GM12878 (cell line): ENCODE measurements at regions not wholly inside any gene's neighbourhood (a gene's known extent, or its start where the extent isn't known, plus 50 kb on each side); places are given as distances from the start of the nearest gene placed in this dataset.

ENCODE experiments used
- ATAC-seq: fragments of 200-7000 bp; cut with Tn5 transposase; 3 replicates; pipeline ENCODE4 v1.9.1; 2020; ENCODE audit warnings: mild to moderate bottlenecking, moderate library complexity
- BruUV-seq: library from RNA; stranded (reverse); fragments of 400-500 nt; replicated peaks from 2 replicates; lab custom pipeline; 2021; lab: Mats Ljungman, UMichigan
- CTCF ChIA-PET: fragments of 300-600 bp; sonication (Branson Sonifier 250); formaldehyde crosslinking; extraction: SDS; loops from one replicate; lab custom pipeline; 2021; ENCODE audit warnings: inconsistent platforms; lab: Yijun Ruan, JAX
- POLR2A ChIA-PET: fragments of 350-600 bp; formaldehyde crosslinking; extraction: SDS; loops from one replicate; lab custom pipeline; 2021; ENCODE audit warnings: inconsistent platforms; lab: Charles Lee
- RAD21 ChIA-PET: fragments of 300-600 bp; sonication (Branson Sonifier 250); formaldehyde crosslinking; loops from one replicate; lab custom pipeline; 2023; ENCODE audit warnings: antibody characterized with exemption; ENCODE audit not compliant: unreplicated experiment; lab: Charles Lee
- SMC1A ChIA-PET: fragments of 300-600 bp; sonication (Branson Sonifier 250); formaldehyde crosslinking; loops from one replicate; lab custom pipeline; 2023; ENCODE audit not compliant: unreplicated experiment, uncharacterized antibody; lab: Charles Lee
- DNase-seq: peaks from one replicate; pipeline ENCODE4 v3.0.0-alpha.2; 2011; ENCODE audit warnings: low read depth, low spot score
- FAIRE-seq: peaks from 3 replicates; lab custom pipeline; 2011; peaks lifted over from hg19 to GRCh38; lab: Jason Lieb, UNC
- H2AFZ ChIP-seq: 2 replicates; pipeline ENCODE4 v1.6.0; 2011; ENCODE audit warnings: low read depth, low read length, control low read depth; ENCODE audit not compliant: control insufficient read depth
- H3K27ac ChIP-seq: 2 replicates; pipeline ENCODE4 v1.5.1; 2011; ENCODE audit warnings: control low read depth; ENCODE audit not compliant: control insufficient read depth, insufficient read depth
- H3K27me3 ChIP-seq, 2 experiments: replicated peaks in 1 of 2; 2 replicates each; pipeline versions ENCODE4 v1.6.0 to v1.6.1; 2011; ENCODE audit warnings: low read length in 1 of 2; ENCODE audit not compliant: control insufficient read depth in 2 of 2, insufficient read depth in 2 of 2
- H3K36me3 ChIP-seq, 2 experiments: 2 replicates each; pipeline ENCODE4 v1.5.1; 2011; ENCODE audit warnings: low read length in 1 of 2; ENCODE audit not compliant: control insufficient read depth in 2 of 2, insufficient read depth in 2 of 2
- H3K4me1 ChIP-seq: 2 replicates; pipeline ENCODE4 v1.6.1; 2011; ENCODE audit warnings: mild to moderate bottlenecking, low read length, moderate library complexity, mixed read lengths; ENCODE audit not compliant: control insufficient read depth, insufficient read depth
- H3K4me2 ChIP-seq: 2 replicates; pipeline ENCODE4 v1.6.0; 2011; ENCODE audit warnings: control low read depth; ENCODE audit not compliant: control insufficient read depth, insufficient read depth
- H3K4me3 ChIP-seq: fragments of 200-600 bp; sonication (generic); 2 replicates; pipeline ENCODE4 v1.5.1; 2016
- H3K79me2 ChIP-seq: 2 replicates; pipeline ENCODE4 v1.6.0; 2011; ENCODE audit warnings: low read length; ENCODE audit not compliant: control insufficient read depth, insufficient read depth
- H3K9ac ChIP-seq: 2 replicates; pipeline ENCODE4 v1.8.0; 2011; ENCODE audit warnings: low read length, control low read depth, mixed read lengths; ENCODE audit not compliant: control insufficient read depth, insufficient read depth
- H3K9me3 ChIP-seq: replicated peaks from 3 replicates; pipeline ENCODE4 v1.5.1; 2011; ENCODE audit warnings: mild to moderate bottlenecking, low read length; ENCODE audit not compliant: control insufficient read depth, insufficient read depth
- H4K20me1 ChIP-seq: 2 replicates; pipeline ENCODE4 v1.6.0; 2011; ENCODE audit not compliant: control insufficient read depth, insufficient read depth
- BCL11A ChIP-seq: IDR thresholded peaks from 2 replicates; pipeline ENCODE4 v1.6.1; 2011; ENCODE audit warnings: low read depth, low read length
- BCLAF1 ChIP-seq: fragments of 450-650 bp; IDR thresholded peaks from 2 replicates; pipeline ENCODE4 v1.6.1; 2017; ENCODE audit warnings: antibody characterized with exemption, mild to moderate bottlenecking, moderate library complexity
- CBX3 ChIP-seq: fragments of 200-600 bp; sonication (generic); IDR thresholded peaks from 2 replicates; pipeline ENCODE4 v1.6.1; 2016; ENCODE audit warnings: low read depth, borderline replicate concordance
- EP300 ChIP-seq, 2 experiments: fragments of 150-350 bp in 1 of 2; IDR thresholded peaks; 2 replicates each; pipeline ENCODE4 v1.6.1; 2011 to 2012; ENCODE audit warnings: low read depth in 2 of 2, low read length in 2 of 2, borderline replicate concordance in 1 of 2, improper control_type of control experiment in 1 of 2, inconsistent platforms in 1 of 2; ENCODE audit not compliant: control insufficient read depth in 1 of 2
- HDGF ChIP-seq: fragments of 450-650 bp; IDR thresholded peaks from 2 replicates; pipeline ENCODE4 v1.6.1; 2016; ENCODE audit warnings: antibody characterized with exemption
- MEF2B ChIP-seq: fragments of 450-650 bp; IDR thresholded peaks from 2 replicates; pipeline ENCODE4 v1.6.1; 2018; ENCODE audit warnings: mild to moderate bottlenecking, moderate library complexity; ENCODE audit not compliant: partially characterized antibody, poor library complexity, severe bottlenecking
- NFIC ChIP-seq: IDR thresholded peaks from 2 replicates; pipeline ENCODE4 v1.6.1; 2012; ENCODE audit warnings: low read depth, mild to moderate bottlenecking, inconsistent platforms, low read length, moderate library complexity
- NFYA ChIP-seq: IDR thresholded peaks from 2 replicates; pipeline ENCODE4 v1.6.1; 2011; ENCODE audit warnings: low read depth, mild to moderate bottlenecking, low read length, improper control_type of control experiment, borderline replicate concordance
- NR2C1 ChIP-seq: fragments of 450-650 bp; IDR thresholded peaks from 2 replicates; pipeline ENCODE4 v1.6.1; 2017; ENCODE audit warnings: antibody characterized with exemption, mild to moderate bottlenecking, moderate library complexity
- POLR2AphosphoS5 ChIP-seq: IDR thresholded peaks from 2 replicates; pipeline ENCODE4 v1.6.1; 2011; ENCODE audit warnings: mild to moderate bottlenecking, low read length, inconsistent platforms
- RAD21 ChIP-seq: IDR thresholded peaks from 2 replicates; pipeline ENCODE4 v1.6.1; 2011; ENCODE audit warnings: mild to moderate bottlenecking, low read depth, low read length, moderate library complexity; ENCODE audit not compliant: insufficient read depth
- RAD51 ChIP-seq: fragments of 450-650 bp; IDR thresholded peaks from 2 replicates; pipeline ENCODE4 v1.6.1; 2016; ENCODE audit warnings: moderate library complexity, mild to moderate bottlenecking, inconsistent platforms
- RELA ChIP-seq: fragments of 450-650 bp; IDR thresholded peaks from 2 replicates; pipeline ENCODE4 v1.8.0; 2014; ENCODE audit warnings: borderline replicate concordance; ENCODE audit not compliant: partially characterized antibody
- SMAD5 ChIP-seq: IDR thresholded peaks from 2 replicates; pipeline ENCODE4 v1.6.1; 2016; ENCODE audit warnings: antibody characterized with exemption, low read depth
- SRF ChIP-seq, 2 experiments: IDR thresholded peaks; 2 replicates each; pipeline ENCODE4 v1.6.1; 2011; ENCODE audit warnings: low read depth in 2 of 2, low read length in 2 of 2, mild to moderate bottlenecking in 1 of 2, moderate library complexity in 1 of 2
- ZNF217 ChIP-seq: fragments of 450-650 bp; IDR thresholded peaks from 2 replicates; pipeline ENCODE4 v1.6.1; 2017; ENCODE audit warnings: antibody characterized with exemption, mild to moderate bottlenecking
- WGBS: methylation state at CpG from one replicate; pipeline ENCODE4 v1.1.6; 2016; ENCODE audit warnings: low lambda C conversion rate; ENCODE audit not compliant: insufficient replicate concordance, insufficient coverage; ENCODE audit errors: missing lambda C conversion rate; 5-methylcytosine and 5-hydroxymethylcytosine counted together
- in situ Hi-C: fragments of 300-500 bp; cut with MboI; formaldehyde crosslinking; loops from 9 replicates; pipeline ENCODE4 v1.14.3; 2018; ENCODE audit warnings: mixed read lengths
- intact Hi-C: fragments of 100-400 bp; cut with micrococcal nuclease; formaldehyde crosslinking; loops from one replicate; pipeline ENCODE4 v1.14.2; 2022; ENCODE audit not compliant: unreplicated experiment
- TF ChIP-seq, protein P1 (sequence below): fragments of 450-650 bp; conservative IDR thresholded peaks from 2 replicates; pipeline ENCODE4 v1.6.1; 2017; ENCODE audit warnings: mild to moderate bottlenecking, moderate library complexity
- TF ChIP-seq, protein P2 (sequence below): fragments of 450-650 bp; IDR thresholded peaks from 2 replicates; pipeline ENCODE4 v1.6.1; 2016; ENCODE audit warnings: mild to moderate bottlenecking
- TF ChIP-seq, protein P3 (sequence below): IDR thresholded peaks from 2 replicates; pipeline ENCODE4 v1.6.1; 2011; ENCODE audit warnings: low read depth, mild to moderate bottlenecking, low read length, moderate library complexity, borderline replicate concordance; ENCODE audit errors: extremely low read depth

GRCh38 chr5:25451294-25451693 lies 806.5 kb upstream of the CDH10 start (continued):
- TF ChIP-seq, protein P1, sequence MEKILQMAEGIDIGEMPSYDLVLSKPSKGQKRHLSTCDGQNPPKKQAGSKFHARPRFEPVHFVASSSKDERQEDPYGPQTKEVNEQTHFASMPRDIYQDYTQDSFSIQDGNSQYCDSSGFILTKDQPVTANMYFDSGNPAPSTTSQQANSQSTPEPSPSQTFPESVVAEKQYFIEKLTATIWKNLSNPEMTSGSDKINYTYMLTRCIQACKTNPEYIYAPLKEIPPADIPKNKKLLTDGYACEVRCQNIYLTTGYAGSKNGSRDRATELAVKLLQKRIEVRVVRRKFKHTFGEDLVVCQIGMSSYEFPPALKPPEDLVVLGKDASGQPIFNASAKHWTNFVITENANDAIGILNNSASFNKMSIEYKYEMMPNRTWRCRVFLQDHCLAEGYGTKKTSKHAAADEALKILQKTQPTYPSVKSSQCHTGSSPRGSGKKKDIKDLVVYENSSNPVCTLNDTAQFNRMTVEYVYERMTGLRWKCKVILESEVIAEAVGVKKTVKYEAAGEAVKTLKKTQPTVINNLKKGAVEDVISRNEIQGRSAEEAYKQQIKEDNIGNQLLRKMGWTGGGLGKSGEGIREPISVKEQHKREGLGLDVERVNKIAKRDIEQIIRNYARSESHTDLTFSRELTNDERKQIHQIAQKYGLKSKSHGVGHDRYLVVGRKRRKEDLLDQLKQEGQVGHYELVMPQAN: no peak
- TF ChIP-seq ZNF217: no peak
- TF ChIP-seq RAD21: no peak
- TF ChIP-seq, protein P2, sequence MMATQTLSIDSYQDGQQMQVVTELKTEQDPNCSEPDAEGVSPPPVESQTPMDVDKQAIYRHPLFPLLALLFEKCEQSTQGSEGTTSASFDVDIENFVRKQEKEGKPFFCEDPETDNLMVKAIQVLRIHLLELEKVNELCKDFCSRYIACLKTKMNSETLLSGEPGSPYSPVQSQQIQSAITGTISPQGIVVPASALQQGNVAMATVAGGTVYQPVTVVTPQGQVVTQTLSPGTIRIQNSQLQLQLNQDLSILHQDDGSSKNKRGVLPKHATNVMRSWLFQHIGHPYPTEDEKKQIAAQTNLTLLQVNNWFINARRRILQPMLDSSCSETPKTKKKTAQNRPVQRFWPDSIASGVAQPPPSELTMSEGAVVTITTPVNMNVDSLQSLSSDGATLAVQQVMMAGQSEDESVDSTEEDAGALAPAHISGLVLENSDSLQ: no peak
- no peak for TF ChIP-seq EP300 (IDR thresholded peaks at IDR 0.05; ENCODE audit: borderline replicate concordance in 1 of 2, control insufficient read depth in 1 of 2, low read depth in 2 of 2, low read length in 2 of 2)
- no peak for TF ChIP-seq HDGF
- no peak for TF ChIP-seq RELA
- no peak for TF ChIP-seq SMAD5
- TF ChIP-seq MEF2B: no peak
- TF ChIP-seq NFYA: no peak
- no peak for TF ChIP-seq BCL11A

GRCh38 chr5:25448646-25449045 lies 803.9 kb upstream of the CDH10 start:
- Histone ChIP-seq H2AFZ (no peak overlapping the region), H3K4me1 (no peaks in the 10 kb centered on the region), H3K9me3 (no peaks in the 10 kb centered on the region), H3K4me3 (no peak overlapping the region), H3K4me2 (no peak overlapping the region), H4K20me1 (no peaks in the 10 kb centered on the region), H3K27ac (no peak overlapping the region), H3K9ac (no peak overlapping the region), H3K36me3 (no peaks in the 10 kb centered on the region), H3K27me3 (no peaks in the 10 kb centered on the region), H3K79me2 (no peaks in the 10 kb centered on the region)
- BruUV-seq: no TSS peak
- in situ Hi-C loops (no loop called here), intact Hi-C loops (no loop called here)
- RAD21 ChIA-PET: no interaction called here
- ATAC-seq: no peak
- DNase-seq: no peak
- WGBS: 71% methylated on average over 10 of the region's 10 CpGs
- POLR2A ChIA-PET: no interaction called here
- CTCF ChIA-PET: no interaction called here
- SMC1A ChIA-PET: no interaction called here
- no peak for FAIRE-seq
- TF ChIP-seq, protein P3, sequence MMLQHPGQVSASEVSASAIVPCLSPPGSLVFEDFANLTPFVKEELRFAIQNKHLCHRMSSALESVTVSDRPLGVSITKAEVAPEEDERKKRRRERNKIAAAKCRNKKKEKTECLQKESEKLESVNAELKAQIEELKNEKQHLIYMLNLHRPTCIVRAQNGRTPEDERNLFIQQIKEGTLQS: no peak
- TF ChIP-seq SRF (IDR thresholded peaks at IDR 0.05; ENCODE audit: low read depth in 2 of 2, low read length in 2 of 2) (no peak), NFIC (no peak), RAD51 (no peak), CBX3 (no peak), NR2C1 (no peak), BCLAF1 (no peak), RAD21 (no peak), POLR2AphosphoS5 (no peak)
